CD14-positive monocyte (primary cell): ENCODE measurements at regions not wholly inside any gene's neighbourhood (a gene's known extent, or its start where the extent isn't known, plus 50 kb on each side); places are given as distances from the start of the nearest gene placed in this dataset.

Experiments
- DNase-seq, 3 donors: peaks; one replicate each; pipeline ENCODE4 v3.0.0-alpha.2; 2011 to 2022
- H2AFZ ChIP-seq: 2 replicates; pipeline ENCODE4 v1.6.0; 2012; ENCODE audit warnings: mild to moderate bottlenecking, low read depth, low read length, inconsistent platforms; ENCODE audit not compliant: insufficient read depth, poor library complexity, severe bottlenecking
- H3K27ac ChIP-seq, 2 donors: 1 replicate in 1 of 2; 2 replicates in 1 of 2; pipeline ENCODE4 v1.5.1; 2012 to 2013; ENCODE audit warnings: low read length in 2 of 2, control low read depth in 1 of 2, inconsistent platforms in 1 of 2, low read depth in 1 of 2, mild to moderate bottlenecking in 1 of 2
- H3K27me3 ChIP-seq, 2 donors: one replicate each; pipeline versions ENCODE4 v1.6.0 to v1.6.1; 2011 to 2013; ENCODE audit warnings: low read length in 2 of 2; ENCODE audit not compliant: control insufficient read depth in 2 of 2, insufficient read depth in 2 of 2
- H3K36me3 ChIP-seq, 2 donors: replicated peaks in 1 of 2; 1 replicate in 1 of 2; 2 replicates in 1 of 2; pipeline versions ENCODE4 v1.5.1 to v1.6.1; 2012 to 2013; ENCODE audit warnings: low read length in 2 of 2, control low read depth in 1 of 2, inconsistent platforms in 1 of 2, mild to moderate bottlenecking in 1 of 2; ENCODE audit not compliant: insufficient read depth in 2 of 2, control insufficient read depth in 1 of 2
- H3K4me1 ChIP-seq, 2 donors: 1 replicate in 1 of 2; 2 replicates in 1 of 2; pipeline versions ENCODE4 v1.5.1 to v1.6.1; 2012 to 2013; ENCODE audit warnings: low read length in 2 of 2, control low read depth in 1 of 2, inconsistent platforms in 1 of 2, mild to moderate bottlenecking in 1 of 2, moderate library complexity in 1 of 2; ENCODE audit not compliant: insufficient read depth in 2 of 2, control insufficient read depth in 1 of 2
- H3K4me2 ChIP-seq: replicated peaks from 2 replicates; pipeline ENCODE3; 2012; ENCODE audit warnings: low read length, moderate library complexity, mild to moderate bottlenecking; ENCODE audit not compliant: poor library complexity, severe bottlenecking; ENCODE audit errors: extremely low read depth
- H3K4me3 ChIP-seq, 3 experiments: fragments of 200-600 bp in 1 of 3; sonication (generic) in 1 of 3; replicated peaks in 1 of 3; 1 replicate in 2 of 3; 2 replicates in 1 of 3; pipeline ENCODE4 v1.5.1; 2011 to 2013; ENCODE audit warnings: low read length in 3 of 3, mild to moderate bottlenecking in 3 of 3, control low read depth in 2 of 3, low read depth in 2 of 3, inconsistent platforms in 1 of 3, moderate library complexity in 1 of 3
- H3K79me2 ChIP-seq: 2 replicates; pipeline ENCODE4 v1.6.0; 2012; ENCODE audit warnings: mild to moderate bottlenecking, control low read depth, inconsistent platforms, low read length, moderate library complexity; ENCODE audit not compliant: insufficient read depth
- H3K9ac ChIP-seq: 2 replicates; pipeline ENCODE4 v1.6.0; 2017; ENCODE audit warnings: low read length, mild to moderate bottlenecking; ENCODE audit not compliant: insufficient read depth, poor library complexity, severe bottlenecking
- H3K9me3 ChIP-seq, 2 donors: replicated peaks in 1 of 2; 1 replicate in 1 of 2; 2 replicates in 1 of 2; pipeline versions ENCODE4 v1.5.1 to v1.6.1; 2012 to 2013; ENCODE audit warnings: low read length in 2 of 2, control low read depth in 1 of 2; ENCODE audit not compliant: control insufficient read depth in 1 of 2, insufficient read depth in 1 of 2
- H4K20me1 ChIP-seq: 2 replicates; pipeline ENCODE4 v1.6.0; 2012; ENCODE audit warnings: mild to moderate bottlenecking, low read length, control low read depth, moderate library complexity; ENCODE audit not compliant: insufficient read depth
- H3K27ac Mint-ChIP-seq, 7 donors: one replicate each; pipeline ENCODE4 v1.8.0; 2020; ENCODE audit warnings: mild to moderate bottlenecking in 7 of 7, mixed read lengths in 7 of 7, moderate library complexity in 6 of 7, inconsistent platforms in 2 of 7
- H3K27me3 Mint-ChIP-seq, 3 donors: one replicate each; pipeline ENCODE4 v1.8.0; 2021 to 2022; ENCODE audit warnings: low read depth in 3 of 3, mild to moderate bottlenecking in 3 of 3, mixed read lengths in 3 of 3, moderate library complexity in 3 of 3, inconsistent platforms in 1 of 3
- H3K36me3 Mint-ChIP-seq, 2 donors: one replicate each; pipeline ENCODE4 v1.8.0; 2020; ENCODE audit warnings: mixed read lengths in 2 of 2, inconsistent platforms in 1 of 2, mild to moderate bottlenecking in 1 of 2
- H3K4me1 Mint-ChIP-seq: one replicate; pipeline ENCODE4 v1.8.0; 2020; ENCODE audit warnings: mild to moderate bottlenecking, mixed read lengths
- H3K4me3 Mint-ChIP-seq, 2 donors: one replicate each; pipeline ENCODE4 v1.8.0; 2020; ENCODE audit warnings: mild to moderate bottlenecking in 2 of 2, mixed read lengths in 2 of 2, moderate library complexity in 1 of 2
- H3K9me3 Mint-ChIP-seq, 7 donors: one replicate each; pipeline ENCODE4 v1.8.0; 2020 to 2022; ENCODE audit warnings: mixed read lengths in 7 of 7, mild to moderate bottlenecking in 6 of 7, moderate library complexity in 6 of 7, inconsistent platforms in 2 of 7
- WGBS: methylation state at CpG from one replicate; pipeline ENCODE4 v1.1.5; 2013; ENCODE audit warnings: missing lambda C conversion rate; ENCODE audit not compliant: insufficient coverage; 5-methylcytosine and 5-hydroxymethylcytosine counted together
- intact Hi-C, 2 donors: fragments of 100-400 bp; cut with micrococcal nuclease; formaldehyde crosslinking; loops; one replicate each; pipeline versions ENCODE4 v1.15.0 to v1.15.1; 2023
- TF ChIP-seq, protein P1 (sequence below): fragments of 200-600 bp; IDR thresholded peaks from one replicate; pipeline ENCODE4 v1.8.0; 2022; ENCODE audit warnings: antibody characterized with exemption, mild to moderate bottlenecking

GRCh38 chr14:25250516-25250915 is 200.6 kb upstream of the STXBP6 start:
- Histone ChIP-seq H3K4me2 (no peak overlapping the region), H3K36me3 (no peaks in the 10 kb centered on the region), H3K9ac (no peak overlapping the region), H3K4me1 (no peaks in the 10 kb centered on the region), H4K20me1 (no peaks in the 10 kb centered on the region), H3K27me3 (no peaks in the 10 kb centered on the region), H3K79me2 (no peaks in the 10 kb centered on the region), H3K9me3 (no peaks in the 10 kb centered on the region), H3K4me3 (no peak overlapping the region), H3K27ac (no peak overlapping the region), H2AFZ (no peak overlapping the region)
- Mint-ChIP-seq H3K4me3 (no peak overlapping the region), H3K36me3 (no peaks in the 10 kb centered on the region), H3K27me3 (peaks cover 0 to 2% (median 0%) of the 10 kb centered on the region in 3 donors), H3K9me3 (peaks cover 0 to 4% (median 0%) of the 10 kb centered on the region in 7 donors), H3K4me1 (no peaks in the 10 kb centered on the region), H3K27ac (no peak overlapping the region)
- intact Hi-C loops: no loop called here
- DNase-seq: no peak
- TF ChIP-seq, protein P1, sequence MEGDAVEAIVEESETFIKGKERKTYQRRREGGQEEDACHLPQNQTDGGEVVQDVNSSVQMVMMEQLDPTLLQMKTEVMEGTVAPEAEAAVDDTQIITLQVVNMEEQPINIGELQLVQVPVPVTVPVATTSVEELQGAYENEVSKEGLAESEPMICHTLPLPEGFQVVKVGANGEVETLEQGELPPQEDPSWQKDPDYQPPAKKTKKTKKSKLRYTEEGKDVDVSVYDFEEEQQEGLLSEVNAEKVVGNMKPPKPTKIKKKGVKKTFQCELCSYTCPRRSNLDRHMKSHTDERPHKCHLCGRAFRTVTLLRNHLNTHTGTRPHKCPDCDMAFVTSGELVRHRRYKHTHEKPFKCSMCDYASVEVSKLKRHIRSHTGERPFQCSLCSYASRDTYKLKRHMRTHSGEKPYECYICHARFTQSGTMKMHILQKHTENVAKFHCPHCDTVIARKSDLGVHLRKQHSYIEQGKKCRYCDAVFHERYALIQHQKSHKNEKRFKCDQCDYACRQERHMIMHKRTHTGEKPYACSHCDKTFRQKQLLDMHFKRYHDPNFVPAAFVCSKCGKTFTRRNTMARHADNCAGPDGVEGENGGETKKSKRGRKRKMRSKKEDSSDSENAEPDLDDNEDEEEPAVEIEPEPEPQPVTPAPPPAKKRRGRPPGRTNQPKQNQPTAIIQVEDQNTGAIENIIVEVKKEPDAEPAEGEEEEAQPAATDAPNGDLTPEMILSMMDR: no peak

GRCh38 chr14:25247609-25248008 is 197.7 kb upstream of the STXBP6 start:
- no peak overlapping the region for H3K4me2 ChIP-seq
- Mint-ChIP-seq H3K4me3 (no peak overlapping the region), H3K27me3 (peaks cover 0 to 2% (median 0%) of the 10 kb centered on the region in 3 donors), H3K4me1 (no peaks in the 10 kb centered on the region), H3K9me3 (peaks cover 0 to 6% (median 3%) of the 10 kb centered on the region in 7 donors), H3K27ac (no peak overlapping the region), H3K36me3 (no peaks in the 10 kb centered on the region)
- DNase-seq: no peak
- no peak overlapping the region for H3K9ac ChIP-seq
- H3K36me3 ChIP-seq: no peaks in the 10 kb centered on the region
- H3K79me2 ChIP-seq: no peaks in the 10 kb centered on the region
- H3K27ac ChIP-seq: no peak overlapping the region
- H2AFZ ChIP-seq: no peak overlapping the region
- TF ChIP-seq, protein P1: no peak
- H3K27me3 ChIP-seq: no peaks in the 10 kb centered on the region
- no peak overlapping the region for H3K4me3 ChIP-seq
- WGBS: no CpG with 5 or more reads among the region's 3 CpGs
- intact Hi-C loops: no loop called here
- no peaks in the 10 kb centered on the region for H4K20me1 ChIP-seq
- no peaks in the 10 kb centered on the region for H3K4me1 ChIP-seq
- H3K9me3 ChIP-seq: no peaks in the 10 kb centered on the region
